ENCODE measurements at regions not wholly inside any gene's neighbourhood (a gene's known extent, or its start where the extent isn't known, plus 50 kb on each side); places are given as distances from the start of the nearest gene placed in this dataset.

DNA sequence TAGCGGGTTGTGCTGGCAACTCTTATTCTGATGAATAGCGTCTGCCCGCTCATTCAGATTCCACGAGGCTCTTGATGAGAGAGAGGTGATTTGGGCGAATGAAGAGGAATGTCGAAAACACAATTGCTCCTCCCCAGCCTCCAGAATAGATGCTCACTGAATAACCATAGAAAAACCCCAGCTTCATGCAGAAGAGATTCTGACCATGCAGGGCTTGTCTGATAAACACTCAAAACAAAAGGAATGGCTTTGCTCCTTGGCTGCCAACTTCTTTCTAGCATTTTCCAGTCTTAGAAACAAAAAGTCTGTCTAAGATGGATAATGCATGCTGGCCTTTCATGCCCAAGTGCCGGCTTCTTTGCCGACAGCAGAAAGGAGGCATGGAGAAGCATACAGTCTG lies 569.5 kb downstream of the MN1 start:
- no peak for TF ChIP-seq CTCF (IDR thresholded peaks at IDR 0.05 in 4 of 5, conservative IDR thresholded peaks at IDR 0.05 in 1 of 5)
- no peak for TF ChIP-seq POLR2A (IDR thresholded peaks at IDR 0.05)

All from gastrocnemius medialis (tissue), 4 donors.